ENCODE measurements at regions not wholly inside any gene's neighbourhood (a gene's known extent, or its start where the extent isn't known, plus 50 kb on each side); places are given as distances from the start of the nearest gene placed in this dataset.
A peak's percentile ranks its signal among the peaks of the same experiment; 100 is the strongest.

- intact Hi-C loops (cut with micrococcal nuclease), result loop anchor here (1.0 to 5.0 kb wide), 5 partner anchors 108 to 550 kb away; no protein-coding TSS in a partner anchor
Observed at GRCh38 chr3:146326875-146327543, 76.1 kb upstream of the PLSCR4 start.

GRCh38 chr3:146325170-146325569 lies 74.3 kb upstream of the PLSCR4 start:
- TF ChIP-seq CTCF (IDR thresholded peaks at IDR 0.05; ENCODE audit: unreplicated experiment), result no peak
- ChIA-PET CTCF (interaction anchor here (0.6 to 6.6 kb wide), 7 partner anchors 103 to 1463 kb away, joined by 3 to 116 read pairs (median 5); no protein-coding TSS in a partner anchor), POLR2A (no interaction called here)
- Mint-ChIP-seq H3K4me1 (ENCODE audit: insufficient read depth, unreplicated experiment) (no peaks in the 10 kb centered on the region), H3K4me3 (ENCODE audit: unreplicated experiment) (no peak overlapping the region), H3K27me3 (ENCODE audit: insufficient read depth, unreplicated experiment) (no peaks in the 10 kb centered on the region), H3K27ac (ENCODE audit: low read depth, unreplicated experiment) (no peak overlapping the region), H3K36me3 (ENCODE audit: insufficient read depth, unreplicated experiment) (no peaks in the 10 kb centered on the region), H3K9me3 (ENCODE audit: unreplicated experiment) (no peaks in the 10 kb centered on the region)
- no TSS peak for BruUV-seq (replicated peaks)
- no peak for DNase-seq (ENCODE audit: unreplicated experiment)
- intact Hi-C loops (cut with micrococcal nuclease), result loop anchor here (5.0 kb wide), 1 partner anchor 258 kb away; no protein-coding TSS in a partner anchor

More at GRCh38 chr3:146326875-146327543, 76.1 kb upstream of the PLSCR4 start:
- Mint-ChIP-seq H3K4me3 (ENCODE audit: unreplicated experiment) (no peak overlapping the region), H3K27me3 (ENCODE audit: insufficient read depth, unreplicated experiment) (no peaks in the 10 kb centered on the region), H3K36me3 (ENCODE audit: insufficient read depth, unreplicated experiment) (no peaks in the 10 kb centered on the region), H3K9me3 (ENCODE audit: unreplicated experiment) (no peaks in the 10 kb centered on the region), H3K4me1 (ENCODE audit: insufficient read depth, unreplicated experiment) (no peaks in the 10 kb centered on the region), H3K27ac (ENCODE audit: low read depth, unreplicated experiment) (no peak overlapping the region)
- no TSS peak for BruUV-seq (replicated peaks)
- ChIA-PET CTCF (interaction anchor here (0.5 to 6.6 kb wide), 60 partner anchors 9 to 1258 kb away, joined by 3 to 177 read pairs (median 4); partner anchors contain the start of gene PLOD2), POLR2A (interaction anchor here (0.9 to 2.1 kb wide), 7 partner anchors 13 to 263 kb away, joined by 3 to 16 read pairs (median 4); no protein-coding TSS in a partner anchor)
- peak; percentile 75 for DNase-seq (ENCODE audit: unreplicated experiment)
- TF ChIP-seq CTCF (IDR thresholded peaks at IDR 0.05; ENCODE audit: unreplicated experiment), result peak; percentile 58

DNA sequence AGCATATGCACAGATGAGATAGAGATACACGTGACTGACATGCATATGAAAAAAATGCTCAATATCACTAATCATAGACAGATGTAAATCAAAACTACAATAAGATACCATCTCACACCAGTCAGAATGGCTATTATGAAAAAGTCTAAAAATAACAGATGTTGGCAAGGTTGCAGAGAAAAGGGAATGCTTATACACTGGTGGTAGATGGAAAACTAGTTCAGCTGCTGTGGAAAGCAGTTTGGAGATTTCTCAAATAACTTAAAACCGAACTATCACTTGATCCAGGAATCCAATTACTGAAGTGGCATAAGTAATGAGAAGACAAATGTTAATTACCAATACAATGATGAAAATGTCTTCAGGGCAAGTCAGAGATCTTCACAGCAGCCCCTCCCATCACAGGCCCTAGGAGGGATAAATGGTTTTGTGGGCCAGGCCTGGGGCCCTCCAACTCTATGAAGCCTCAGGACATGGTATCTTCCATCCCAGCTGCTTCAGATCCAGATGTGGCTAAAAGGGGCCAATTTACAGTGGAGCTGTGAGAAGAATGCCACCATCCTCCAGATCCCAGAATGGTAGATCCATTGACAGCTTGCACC lies 71.4 kb upstream of the PLSCR4 start:
- ChIA-PET POLR2A (no interaction called here), CTCF (no interaction called here)
- Mint-ChIP-seq H3K36me3 (ENCODE audit: insufficient read depth, unreplicated experiment) (no peaks in the 10 kb centered on the region), H3K9me3 (ENCODE audit: unreplicated experiment) (peaks cover 1% of the 10 kb centered on the region), H3K27me3 (ENCODE audit: insufficient read depth, unreplicated experiment) (no peaks in the 10 kb centered on the region), H3K4me3 (ENCODE audit: unreplicated experiment) (no peak overlapping the region), H3K4me1 (ENCODE audit: insufficient read depth, unreplicated experiment) (peaks cover under 1% of the 10 kb centered on the region), H3K27ac (ENCODE audit: low read depth, unreplicated experiment) (no peak overlapping the region)
- no peak for DNase-seq (ENCODE audit: unreplicated experiment)
- TF ChIP-seq CTCF (IDR thresholded peaks at IDR 0.05; ENCODE audit: unreplicated experiment), result no peak
- intact Hi-C loops (cut with micrococcal nuclease), result no loop called here
- BruUV-seq (replicated peaks), result no TSS peak

- Mint-ChIP-seq H3K4me1 (ENCODE audit: insufficient read depth, unreplicated experiment) (peaks cover 39% of the 10 kb centered on the region), H3K27ac (ENCODE audit: low read depth, unreplicated experiment) (peak overlapping the region; percentile 68), H3K9me3 (ENCODE audit: unreplicated experiment) (peaks cover 18% of the 10 kb centered on the region), H3K4me3 (ENCODE audit: unreplicated experiment) (peak overlapping the region; percentile 47), H3K36me3 (ENCODE audit: insufficient read depth, unreplicated experiment) (no peaks in the 10 kb centered on the region), H3K27me3 (ENCODE audit: insufficient read depth, unreplicated experiment) (no peaks in the 10 kb centered on the region)
- no peak for DNase-seq (ENCODE audit: unreplicated experiment)
- no TSS peak for BruUV-seq (replicated peaks)
- CTCF ChIA-PET, result interaction anchor here (0.6 to 3.0 kb wide), 4 partner anchors 12 to 125 kb away, joined by 4 to 21 read pairs (median 7); no protein-coding TSS in a partner anchor
- TF ChIP-seq CTCF (IDR thresholded peaks at IDR 0.05; ENCODE audit: unreplicated experiment), result no peak
- intact Hi-C loops (cut with micrococcal nuclease), result no loop called here
- POLR2A ChIA-PET, result no interaction called here
Observed at GRCh38 chr3:146314871-146315270, 64.0 kb upstream of the PLSCR4 start.

All from MCF 10A (cell line).